ENCODE measurements at regions not wholly inside any gene's neighbourhood (a gene's known extent, or its start where the extent isn't known, plus 50 kb on each side); places are given as distances from the start of the nearest gene placed in this dataset.

DNA sequence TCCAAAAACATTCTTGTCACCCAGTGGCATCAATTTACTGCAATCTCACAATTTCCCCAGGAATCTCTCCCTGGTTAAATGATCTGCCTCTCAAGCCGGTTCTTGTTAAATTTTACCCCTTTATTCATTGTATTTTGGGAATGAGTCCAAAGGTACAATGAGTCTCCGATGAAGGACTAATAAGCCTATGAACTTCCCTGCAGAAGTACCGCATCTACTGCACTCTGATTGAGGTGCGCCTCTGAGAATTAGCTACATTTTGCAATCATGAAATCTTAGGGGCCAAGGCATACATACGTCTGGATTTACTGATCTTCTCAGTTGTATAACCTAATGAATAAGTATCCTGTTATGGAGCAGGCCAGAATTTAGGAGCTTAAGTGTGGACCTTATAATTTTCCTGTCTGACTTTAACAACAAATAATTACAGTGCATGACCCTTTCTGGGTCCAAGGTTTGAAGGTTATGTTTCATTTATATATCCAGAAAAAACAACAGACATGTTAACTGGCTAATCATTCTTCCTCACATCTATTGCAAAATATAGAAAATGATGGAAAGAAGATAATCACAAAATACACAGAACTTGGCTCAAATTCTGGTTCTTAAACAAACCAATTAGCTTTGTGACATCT, 261.8 kb upstream of the NRXN1 start:
- Histone ChIP-seq H3K27ac (no peak overlapping the region), H3K4me3 (no peak overlapping the region), H3K9me3 (no peaks in the 10 kb centered on the region), H3K36me3 (no peaks in the 10 kb centered on the region), H3K27me3 (no peaks in the 10 kb centered on the region), H3K4me1 (no peaks in the 10 kb centered on the region)
- DNase-seq, result no peak
- TF ChIP-seq EP300 (IDR thresholded peaks at IDR 0.05) (no peak), POLR2AphosphoS5 (IDR thresholded peaks at IDR 0.05) (no peak), POLR2A (IDR thresholded peaks at IDR 0.05) (no peak)
- TF ChIP-seq, protein P1, sequence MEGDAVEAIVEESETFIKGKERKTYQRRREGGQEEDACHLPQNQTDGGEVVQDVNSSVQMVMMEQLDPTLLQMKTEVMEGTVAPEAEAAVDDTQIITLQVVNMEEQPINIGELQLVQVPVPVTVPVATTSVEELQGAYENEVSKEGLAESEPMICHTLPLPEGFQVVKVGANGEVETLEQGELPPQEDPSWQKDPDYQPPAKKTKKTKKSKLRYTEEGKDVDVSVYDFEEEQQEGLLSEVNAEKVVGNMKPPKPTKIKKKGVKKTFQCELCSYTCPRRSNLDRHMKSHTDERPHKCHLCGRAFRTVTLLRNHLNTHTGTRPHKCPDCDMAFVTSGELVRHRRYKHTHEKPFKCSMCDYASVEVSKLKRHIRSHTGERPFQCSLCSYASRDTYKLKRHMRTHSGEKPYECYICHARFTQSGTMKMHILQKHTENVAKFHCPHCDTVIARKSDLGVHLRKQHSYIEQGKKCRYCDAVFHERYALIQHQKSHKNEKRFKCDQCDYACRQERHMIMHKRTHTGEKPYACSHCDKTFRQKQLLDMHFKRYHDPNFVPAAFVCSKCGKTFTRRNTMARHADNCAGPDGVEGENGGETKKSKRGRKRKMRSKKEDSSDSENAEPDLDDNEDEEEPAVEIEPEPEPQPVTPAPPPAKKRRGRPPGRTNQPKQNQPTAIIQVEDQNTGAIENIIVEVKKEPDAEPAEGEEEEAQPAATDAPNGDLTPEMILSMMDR (IDR thresholded peaks at IDR 0.05), result no peak
- WGBS, 2 donors, result 66 to 72% methylated on average over 5 of the region's 5 CpGs
- intact Hi-C loops (cut with DNase I), result no loop called here

DNA sequence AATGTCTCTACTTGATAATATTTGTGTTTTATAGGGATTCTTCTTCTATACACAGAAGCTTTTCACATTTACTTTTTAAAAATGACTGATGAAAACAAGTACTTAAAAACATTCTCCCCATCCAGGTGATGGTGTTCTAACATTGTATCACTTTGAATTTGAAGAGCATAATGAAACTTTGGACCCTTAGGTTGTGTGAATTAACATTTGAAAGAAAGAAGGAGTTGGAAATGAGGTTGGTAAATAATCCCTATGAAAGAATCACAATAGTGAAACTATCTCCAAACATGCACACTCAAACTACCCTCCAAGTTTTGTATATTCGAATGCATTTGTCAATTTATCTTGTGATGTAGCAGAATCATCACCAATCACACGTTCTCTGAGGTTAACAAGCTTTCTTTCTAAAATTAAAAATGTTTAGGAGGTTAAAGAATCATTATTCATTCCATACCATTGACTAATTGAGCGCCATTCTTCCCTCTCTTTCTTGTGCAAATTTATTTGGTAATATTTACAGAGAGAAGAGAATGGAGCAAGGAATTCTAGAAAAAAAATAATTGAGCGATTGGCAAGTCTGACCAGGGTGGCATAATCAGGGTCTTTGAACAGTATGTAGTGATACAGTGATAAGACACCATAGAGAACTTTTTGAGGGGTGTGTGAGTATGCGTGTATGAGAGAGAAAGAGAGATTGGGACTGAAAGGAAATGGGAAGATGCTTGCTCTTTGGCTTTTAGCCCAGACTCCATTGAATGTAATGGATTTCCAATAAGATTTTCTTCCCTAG, 260.0 kb upstream of the NRXN1 start:
- no peak overlapping the region for H3K4me3 ChIP-seq
- H3K9me3 ChIP-seq, result no peaks in the 10 kb centered on the region
- no peak overlapping the region for H3K27ac ChIP-seq
- H3K36me3 ChIP-seq, result no peaks in the 10 kb centered on the region
- intact Hi-C loops (cut with DNase I), result no loop called here
- 50 to 62% methylated on average over 5 of the region's 5 CpGs for WGBS, 2 donors
- no peaks in the 10 kb centered on the region for H3K4me1 ChIP-seq
- TF ChIP-seq, protein P1 (IDR thresholded peaks at IDR 0.05), result no peak
- TF ChIP-seq EP300 (IDR thresholded peaks at IDR 0.05) (no peak), POLR2A (IDR thresholded peaks at IDR 0.05) (no peak), POLR2AphosphoS5 (IDR thresholded peaks at IDR 0.05) (no peak)
- DNase-seq, result no peak
- H3K27me3 ChIP-seq, result no peaks in the 10 kb centered on the region

DNA sequence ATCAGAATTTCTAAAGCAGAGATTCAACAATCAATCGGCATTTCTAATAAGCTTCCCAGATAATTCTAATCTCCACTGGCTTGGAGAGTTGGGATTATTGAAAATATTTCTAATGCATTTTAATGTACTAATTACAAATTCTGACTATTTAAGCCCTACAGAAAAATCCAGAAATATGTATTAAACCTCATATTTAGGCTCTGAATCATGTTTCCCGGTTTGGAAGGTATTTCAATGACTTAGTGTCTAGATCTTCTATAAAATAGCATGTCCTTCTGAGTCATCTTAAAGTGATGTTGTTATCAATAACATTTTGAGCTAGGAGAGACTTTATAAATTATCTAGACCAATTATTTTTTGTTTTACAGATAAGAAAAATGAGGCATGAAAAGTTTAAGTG, 258.8 kb upstream of the NRXN1 start:
- Histone ChIP-seq H3K9me3 (no peaks in the 10 kb centered on the region), H3K4me3 (no peak overlapping the region), H3K4me1 (no peaks in the 10 kb centered on the region), H3K36me3 (no peaks in the 10 kb centered on the region), H3K27me3 (no peaks in the 10 kb centered on the region), H3K27ac (no peak overlapping the region)
- no peak for DNase-seq
- 71 to 82% methylated on average over 2 of the region's 2 CpGs for WGBS, 2 donors
- intact Hi-C loops (cut with DNase I), result no loop called here
- TF ChIP-seq EP300 (IDR thresholded peaks at IDR 0.05), result no peak
- TF ChIP-seq POLR2A (IDR thresholded peaks at IDR 0.05), result no peak
- TF ChIP-seq, protein P1 (IDR thresholded peaks at IDR 0.05), result no peak
- TF ChIP-seq POLR2AphosphoS5 (IDR thresholded peaks at IDR 0.05), result no peak

DNA sequence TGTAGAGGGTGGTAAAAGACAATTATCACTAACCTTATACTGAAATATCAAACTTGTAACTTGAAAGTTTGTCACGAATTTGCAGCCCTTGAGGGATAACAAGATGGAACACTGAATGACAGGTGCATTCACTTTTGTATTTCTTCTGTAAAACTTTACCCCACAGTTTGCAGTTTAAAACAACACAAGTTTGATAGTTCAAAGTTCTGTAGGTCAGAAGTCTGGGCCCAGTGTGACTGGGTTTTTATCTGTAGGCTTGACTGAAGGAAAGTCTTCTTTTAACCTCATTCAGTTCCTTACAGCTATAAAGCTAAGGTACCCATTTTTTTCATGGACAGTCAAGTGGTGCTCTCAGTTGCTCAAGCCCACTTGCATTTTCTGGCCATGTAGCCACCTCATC, 257.1 kb upstream of the NRXN1 start:
- H3K4me3 ChIP-seq, result no peak overlapping the region
- WGBS, 2 donors, result 32 to 69% methylated on average over 1 of the region's 1 CpG
- intact Hi-C loops (cut with DNase I), result no loop called here
- no peak overlapping the region for H3K27ac ChIP-seq
- H3K27me3 ChIP-seq, result no peaks in the 10 kb centered on the region
- H3K9me3 ChIP-seq, result no peaks in the 10 kb centered on the region
- no peak for DNase-seq
- TF ChIP-seq, protein P1 (IDR thresholded peaks at IDR 0.05), result no peak
- no peak for TF ChIP-seq EP300 (IDR thresholded peaks at IDR 0.05)
- TF ChIP-seq POLR2AphosphoS5 (IDR thresholded peaks at IDR 0.05), result no peak
- no peak for TF ChIP-seq POLR2A (IDR thresholded peaks at IDR 0.05)
- no peaks in the 10 kb centered on the region for H3K4me1 ChIP-seq
- no peaks in the 10 kb centered on the region for H3K36me3 ChIP-seq

All from sigmoid colon (tissue), 6 donors.